ENCODE measurements at regions not wholly inside any gene's neighbourhood (a gene's known extent, or its start where the extent isn't known, plus 50 kb on each side); places are given as distances from the start of the nearest gene placed in this dataset.
A peak's percentile ranks its signal among the peaks of the same experiment; 100 is the strongest.

DNA sequence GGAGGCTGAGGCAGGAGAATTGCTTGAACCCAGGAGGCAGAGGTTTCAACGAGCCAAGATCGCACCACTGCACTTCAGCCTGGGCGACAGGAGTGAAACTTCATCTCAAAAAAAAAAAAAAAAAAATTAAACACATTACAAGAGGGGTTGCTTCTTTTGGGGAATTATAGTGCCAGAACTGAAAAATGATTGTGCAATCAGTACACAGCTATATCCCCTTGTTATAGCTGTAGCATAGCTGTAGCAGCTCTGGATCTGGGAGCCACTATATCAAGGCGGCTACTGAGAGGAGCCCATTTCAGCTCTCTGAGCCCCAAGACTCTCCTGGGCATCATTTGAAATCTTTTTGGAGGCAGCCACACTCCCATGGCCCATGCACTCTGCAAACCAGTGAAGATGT is 334.3 kb downstream of the TFAP2A start:
- no peak overlapping the region for H3K14ac ChIP-seq (replicated peaks; ENCODE audit: low read depth, low read length)
- no peak overlapping the region for H4K5ac ChIP-seq (ENCODE audit: low read depth, low read length)
- H4K91ac ChIP-seq (ENCODE audit: insufficient read depth, low read depth, low read length): no peak overlapping the region
- H4K20me1 ChIP-seq (ENCODE audit: insufficient read depth, low read length): no peaks in the 10 kb centered on the region
- H3K23ac ChIP-seq (ENCODE audit: low read depth, low read length): no peak overlapping the region
- H2AFZ ChIP-seq (replicated peaks; ENCODE audit: low read length, poor library complexity): no peak overlapping the region
- no peak overlapping the region for H3K18ac ChIP-seq (ENCODE audit: low read depth, low read length)
- no peak overlapping the region for H2BK120ac ChIP-seq (ENCODE audit: low read depth, low read length)
- ATAC-seq (ENCODE audit: low read depth) (no peak), DNase-seq (no peak)
- H3K56ac ChIP-seq (ENCODE audit: extremely low read depth, insufficient read depth, low read length): no peak overlapping the region
- no peaks in the 10 kb centered on the region for H3K4me1 ChIP-seq (ENCODE audit: control insufficient read depth, insufficient read depth, low read length)
- ChIA-PET POLR2A (ENCODE audit: unreplicated experiment) (no interaction called here), CTCF (no interaction called here)
- dilution Hi-C loops (cut with HindIII; ENCODE audit: low sequenced_read_pairs, unreplicated experiment): no loop called here
- BruUV-seq (replicated peaks): no TSS peak
- H3K4me3 ChIP-seq (ENCODE audit: insufficient read depth, low read depth, low read length): no peak overlapping the region
- H3K9me1 ChIP-seq (ENCODE audit: insufficient read depth, low read length): no peaks in the 10 kb centered on the region
- in situ Hi-C loops (cut with MboI; ENCODE audit: low sequenced_read_pairs): no loop called here
- intact Hi-C loops (cut with micrococcal nuclease): no loop called here
- no peak overlapping the region for H2AK5ac ChIP-seq (ENCODE audit: low read depth, low read length)
- H2BK20ac ChIP-seq (ENCODE audit: low read depth, low read length): no peak overlapping the region
- no peak overlapping the region for H2BK5ac ChIP-seq (ENCODE audit: low read depth, low read length, poor library complexity, severe bottlenecking)
- no peak overlapping the region for H2BK15ac ChIP-seq (ENCODE audit: low read depth, low read length)
- H3K9ac ChIP-seq (ENCODE audit: low read depth, low read length): no peak overlapping the region
- no peaks in the 10 kb centered on the region for H3K36me3 ChIP-seq (ENCODE audit: control insufficient read depth, insufficient read depth, low read length)
- H3K27me3 ChIP-seq (ENCODE audit: control insufficient read depth, insufficient read depth, low read length): no peaks in the 10 kb centered on the region
- no peak overlapping the region for H2AK9ac ChIP-seq (replicated peaks; ENCODE audit: low read depth, low read length, poor library complexity)
- H3K9me3 ChIP-seq (ENCODE audit: control insufficient read depth, insufficient read depth, low read length): peaks cover 6% of the 10 kb centered on the region; the same call in 1 of the 2 replicates
- no peak overlapping the region for H4K8ac ChIP-seq (ENCODE audit: low read depth in 2 of 2, low read length in 2 of 2)
- H3K27ac ChIP-seq (ENCODE audit: insufficient read depth, low read length): no peak overlapping the region
- no peak overlapping the region for H3K4ac ChIP-seq (ENCODE audit: low read depth, low read length)
- WGBS, 2 experiments (ENCODE audit: extremely low coverage in 2 of 2, insufficient read length in 1 of 2): no CpG with 5 or more reads among the region's 4 CpGs
- no peaks in the 10 kb centered on the region for H3K79me1 ChIP-seq (ENCODE audit: low read depth in 1 of 2, low read length in 2 of 2)
- TF ChIP-seq SMC3 (IDR thresholded peaks at IDR 0.05; ENCODE audit: low read depth, low read length) (no peak), CEBPB (IDR thresholded peaks at IDR 0.05; ENCODE audit: low read depth, low read length) (peak; percentile 71)
- no peak overlapping the region for H3K4me2 ChIP-seq (ENCODE audit: low read depth, low read length)
